ENCODE measurements at regions not wholly inside any gene's neighbourhood (a gene's known extent, or its start where the extent isn't known, plus 50 kb on each side); places are given as distances from the start of the nearest gene placed in this dataset.

GRCh38 chr2:134122610-134123009, 131.3 kb upstream of the MGAT5 start:
- peaks cover 0 to 1% of the 10 kb centered on the region in 2 donors for H3K27me3 Mint-ChIP-seq
- H3K4me3 Mint-ChIP-seq: peak overlapping the region; percentile 86 to 91 (median 88)
- ChIA-PET CTCF (interaction anchor here (1.4 to 2.5 kb wide), 5 partner anchors 12 to 289 kb away, joined by 5 to 9 read pairs (median 8); no protein-coding TSS in a partner anchor), POLR2A (interaction anchor here (0.6 to 0.9 kb wide), 2 partner anchors 15 to 124 kb away, joined by 4 read pairs; no protein-coding TSS in a partner anchor)
- H3K36me3 Mint-ChIP-seq: peaks cover 0 to 5% (median 0%) of the 10 kb centered on the region in 3 donors
- H3K27ac Mint-ChIP-seq: peak overlapping the region in 7 of 8 donors; percentile 9 to 89 (median 59)
- Histone ChIP-seq H3K4me1 (ENCODE audit: insufficient read depth, low read length) (peaks cover 71% of the 10 kb centered on the region), H3K9me3 (ENCODE audit: low read length) (no peaks in the 10 kb centered on the region), H3K27me3 (ENCODE audit: insufficient read depth, low read length, poor library complexity, severe bottlenecking) (no peaks in the 10 kb centered on the region), H3K4me3 (ENCODE audit: low read length) (no peak overlapping the region), H3K36me3 (ENCODE audit: insufficient read depth, low read length) (no peaks in the 10 kb centered on the region), H3K27ac (ENCODE audit: low read depth, low read length) (no peak overlapping the region)
- peaks cover 73 to 80% (median 79%) of the 10 kb centered on the region in 3 donors for H3K4me1 Mint-ChIP-seq
- peak in 1 of 5 donors; percentile 27 for DNase-seq
- no peaks in the 10 kb centered on the region for H3K9me3 Mint-ChIP-seq

DNA sequence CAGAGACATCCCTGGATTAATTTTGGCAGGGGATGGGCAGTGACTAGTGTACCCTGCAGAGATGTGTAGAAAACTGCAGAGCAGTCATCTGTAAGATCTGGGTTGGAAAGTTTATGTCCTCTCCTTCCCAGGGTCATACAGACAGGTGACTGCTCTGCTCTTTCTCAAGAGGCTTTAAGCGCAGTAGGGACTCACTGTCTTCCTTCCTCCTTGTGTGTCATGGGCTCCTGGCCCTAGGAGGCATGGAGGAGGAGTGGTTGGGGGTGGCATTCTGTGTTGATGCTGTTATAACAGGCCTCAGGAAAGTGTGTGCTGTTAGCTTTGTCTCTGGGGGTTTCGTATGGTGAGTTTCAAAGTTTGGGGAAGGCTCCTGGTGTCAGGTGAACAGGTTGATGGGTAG, 130.5 kb upstream of the MGAT5 start:
- Histone ChIP-seq H3K4me3 (ENCODE audit: low read length) (no peak overlapping the region), H3K4me1 (ENCODE audit: insufficient read depth, low read length) (peaks cover 76% of the 10 kb centered on the region), H3K9me3 (ENCODE audit: low read length) (no peaks in the 10 kb centered on the region), H3K27me3 (ENCODE audit: insufficient read depth, low read length, poor library complexity, severe bottlenecking) (no peaks in the 10 kb centered on the region), H3K36me3 (ENCODE audit: insufficient read depth, low read length) (no peaks in the 10 kb centered on the region), H3K27ac (ENCODE audit: low read depth, low read length) (no peak overlapping the region)
- peak overlapping the region in 6 of 7 donors; percentile 1 to 88 (median 86) for H3K4me3 Mint-ChIP-seq
- H3K36me3 Mint-ChIP-seq: peaks cover 0 to 5% (median 0%) of the 10 kb centered on the region in 3 donors
- no peak for DNase-seq
- CTCF ChIA-PET: interaction anchor here (1.4 to 2.5 kb wide), 4 partner anchors 58 to 288 kb away, joined by 6 to 9 read pairs (median 8); no protein-coding TSS in a partner anchor
- peaks cover 0 to 1% of the 10 kb centered on the region in 2 donors for H3K27me3 Mint-ChIP-seq
- peak overlapping the region in 6 of 8 donors; percentile 2 to 87 (median 60) for H3K27ac Mint-ChIP-seq
- H3K9me3 Mint-ChIP-seq: no peaks in the 10 kb centered on the region
- POLR2A ChIA-PET: no interaction called here
- H3K4me1 Mint-ChIP-seq: peaks cover 79 to 85% (median 84%) of the 10 kb centered on the region in 3 donors

GRCh38 chr2:134124047-134124753, 129.7 kb upstream of the MGAT5 start:
- no peaks in the 10 kb centered on the region for H3K27me3 ChIP-seq (ENCODE audit: insufficient read depth, low read length, poor library complexity, severe bottlenecking)
- H3K4me1 ChIP-seq (ENCODE audit: insufficient read depth, low read length): peaks cover 67% of the 10 kb centered on the region
- Mint-ChIP-seq H3K36me3 (peaks cover 0 to 5% (median 0%) of the 10 kb centered on the region in 3 donors), H3K4me1 (peaks cover 77 to 85% (median 84%) of the 10 kb centered on the region in 3 donors), H3K27ac (peak overlapping the region in 4 of 8 donors; percentile 1 to 87 (median 52)), H3K27me3 (peaks cover 0 to 1% of the 10 kb centered on the region in 2 donors), H3K9me3 (no peaks in the 10 kb centered on the region), H3K4me3 (peak overlapping the region in 5 of 7 donors; percentile 2 to 88 (median 87))
- CTCF ChIA-PET: interaction anchor here (1.0 to 2.5 kb wide), 3 partner anchors 57 to 288 kb away, joined by 3 to 8 read pairs (median 6); no protein-coding TSS in a partner anchor
- H3K36me3 ChIP-seq (ENCODE audit: insufficient read depth, low read length): no peaks in the 10 kb centered on the region
- no peaks in the 10 kb centered on the region for H3K9me3 ChIP-seq (ENCODE audit: low read length)
- no peak overlapping the region for H3K4me3 ChIP-seq (ENCODE audit: low read length)
- H3K27ac ChIP-seq (ENCODE audit: low read depth, low read length): no peak overlapping the region
- POLR2A ChIA-PET: no interaction called here
- no peak for DNase-seq

DNA sequence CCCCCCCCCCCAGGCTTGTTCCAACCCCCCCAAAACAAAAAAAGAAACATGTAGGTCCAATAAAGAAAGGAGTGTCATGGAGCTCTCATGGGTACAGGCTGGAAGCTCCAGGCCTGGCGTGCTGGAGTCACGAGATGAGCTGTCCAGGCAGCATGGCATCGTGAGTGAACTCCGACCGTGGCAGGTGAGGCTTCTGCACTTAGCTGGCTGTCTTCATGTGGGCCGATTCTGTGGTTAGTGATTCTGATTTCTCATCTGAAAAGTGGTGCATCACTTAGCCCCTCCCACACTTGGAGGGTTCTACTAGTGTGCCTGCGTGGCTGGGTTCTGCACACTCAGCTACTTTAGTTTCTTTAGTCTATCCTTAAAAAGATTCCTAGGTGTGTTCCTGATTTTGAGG, 126.4 kb upstream of the MGAT5 start:
- H3K9me3 ChIP-seq (ENCODE audit: low read length): no peaks in the 10 kb centered on the region
- peaks cover 81 to 94% (median 87%) of the 10 kb centered on the region in 3 donors for H3K4me1 Mint-ChIP-seq
- peaks cover 5% of the 10 kb centered on the region for H3K36me3 ChIP-seq (ENCODE audit: insufficient read depth, low read length)
- H3K27ac Mint-ChIP-seq: peak overlapping the region in 7 of 8 donors; percentile 28 to 87 (median 71)
- H3K27me3 Mint-ChIP-seq: no peaks in the 10 kb centered on the region
- peak overlapping the region; percentile 36 to 79 (median 61) for H3K4me3 Mint-ChIP-seq
- H3K36me3 Mint-ChIP-seq: peaks cover 3 to 20% (median 6%) of the 10 kb centered on the region in 3 donors
- POLR2A ChIA-PET: interaction anchor here (0.6 to 1.3 kb wide), 4 partner anchors 31 to 81 kb away, joined by 3 to 8 read pairs (median 4); no protein-coding TSS in a partner anchor
- CTCF ChIA-PET: interaction anchor here (1.3 to 3.3 kb wide), 5 partner anchors 9 to 141 kb away, joined by 3 to 26 read pairs (median 5); no protein-coding TSS in a partner anchor
- peak; percentile 6 to 55 (median 17) for DNase-seq
- H3K27me3 ChIP-seq (ENCODE audit: insufficient read depth, low read length, poor library complexity, severe bottlenecking): no peaks in the 10 kb centered on the region
- H3K9me3 Mint-ChIP-seq: no peaks in the 10 kb centered on the region
- peaks cover 52% of the 10 kb centered on the region for H3K4me1 ChIP-seq (ENCODE audit: insufficient read depth, low read length)
- H3K27ac ChIP-seq (ENCODE audit: low read depth, low read length): no peak overlapping the region
- no peak overlapping the region for H3K4me3 ChIP-seq (ENCODE audit: low read length)

DNA sequence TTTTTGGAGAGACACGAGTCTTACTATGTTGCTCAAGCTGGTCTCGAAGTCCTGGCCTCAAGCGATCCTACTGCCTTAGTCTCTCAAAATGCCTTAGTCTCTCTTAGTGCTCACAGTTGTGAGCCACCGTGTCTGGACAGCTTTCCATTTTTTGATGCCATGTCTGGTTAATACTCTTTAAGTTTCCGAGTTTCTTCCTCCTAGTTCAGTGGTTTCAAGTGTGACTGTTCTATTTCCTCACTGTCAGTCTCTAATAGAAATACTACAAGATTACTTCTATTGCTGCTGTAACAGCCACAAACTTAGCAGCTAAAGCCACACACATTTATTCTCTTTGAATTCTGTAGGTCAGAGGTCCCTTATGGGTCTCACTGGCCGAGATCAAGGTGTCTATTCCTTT, 125.1 kb upstream of the MGAT5 start:
- Mint-ChIP-seq H3K27me3 (no peaks in the 10 kb centered on the region), H3K27ac (peak overlapping the region in 5 of 8 donors; percentile 18 to 91 (median 28)), H3K36me3 (peaks cover 3 to 21% (median 6%) of the 10 kb centered on the region in 3 donors), H3K4me1 (peaks cover 79 to 94% (median 87%) of the 10 kb centered on the region in 3 donors), H3K9me3 (no peaks in the 10 kb centered on the region), H3K4me3 (peak overlapping the region in 4 of 7 donors; percentile 2 to 41 (median 18))
- peaks cover 40% of the 10 kb centered on the region for H3K4me1 ChIP-seq (ENCODE audit: insufficient read depth, low read length)
- H3K27me3 ChIP-seq (ENCODE audit: insufficient read depth, low read length, poor library complexity, severe bottlenecking): no peaks in the 10 kb centered on the region
- POLR2A ChIA-PET: no interaction called here
- CTCF ChIA-PET: interaction anchor here (1.1 to 3.3 kb wide), 7 partner anchors 11 to 321 kb away, joined by 3 to 26 read pairs (median 3); no protein-coding TSS in a partner anchor
- no peak overlapping the region for H3K4me3 ChIP-seq (ENCODE audit: low read length)
- no peaks in the 10 kb centered on the region for H3K9me3 ChIP-seq (ENCODE audit: low read length)
- DNase-seq: no peak
- H3K27ac ChIP-seq (ENCODE audit: low read depth, low read length): no peak overlapping the region
- H3K36me3 ChIP-seq (ENCODE audit: insufficient read depth, low read length): peaks cover 5% of the 10 kb centered on the region

- peaks cover 3 to 21% (median 6%) of the 10 kb centered on the region in 3 donors for H3K36me3 Mint-ChIP-seq
- no peaks in the 10 kb centered on the region for H3K9me3 ChIP-seq (ENCODE audit: low read length)
- H3K4me3 Mint-ChIP-seq: peak overlapping the region in 1 of 7 donors; percentile 2
- no peak for DNase-seq
- H3K36me3 ChIP-seq (ENCODE audit: insufficient read depth, low read length): peaks cover 5% of the 10 kb centered on the region
- no peak overlapping the region for H3K27ac ChIP-seq (ENCODE audit: low read depth, low read length)
- no peak overlapping the region for H3K4me3 ChIP-seq (ENCODE audit: low read length)
- ChIA-PET POLR2A (no interaction called here), CTCF (interaction anchor here (0.8 to 3.3 kb wide), 6 partner anchors 9 to 320 kb away, joined by 3 to 26 read pairs (median 4); no protein-coding TSS in a partner anchor)
- H3K27me3 Mint-ChIP-seq: no peaks in the 10 kb centered on the region
- H3K27ac Mint-ChIP-seq: no peak overlapping the region
- H3K9me3 Mint-ChIP-seq: no peaks in the 10 kb centered on the region
- H3K4me1 ChIP-seq (ENCODE audit: insufficient read depth, low read length): peaks cover 30% of the 10 kb centered on the region
- H3K4me1 Mint-ChIP-seq: peaks cover 76 to 94% (median 84%) of the 10 kb centered on the region in 3 donors
- H3K27me3 ChIP-seq (ENCODE audit: insufficient read depth, low read length, poor library complexity, severe bottlenecking): no peaks in the 10 kb centered on the region
Measured at GRCh38 chr2:134129900-134130537, 123.9 kb upstream of the MGAT5 start.

- POLR2A ChIA-PET: no interaction called here
- peaks cover 17% of the 10 kb centered on the region for H3K4me1 ChIP-seq (ENCODE audit: insufficient read depth, low read length)
- CTCF ChIA-PET: no interaction called here
Measured at GRCh38 chr2:134131681-134132489, 122.0 kb upstream of the MGAT5 start.

More at GRCh38 chr2:134131681-134132489, 122.0 kb upstream of the MGAT5 start:
- Histone ChIP-seq H3K4me3 (ENCODE audit: low read length) (no peak overlapping the region), H3K36me3 (ENCODE audit: insufficient read depth, low read length) (peaks cover 5% of the 10 kb centered on the region), H3K9me3 (ENCODE audit: low read length) (no peaks in the 10 kb centered on the region), H3K27me3 (ENCODE audit: insufficient read depth, low read length, poor library complexity, severe bottlenecking) (no peaks in the 10 kb centered on the region), H3K27ac (ENCODE audit: low read depth, low read length) (no peak overlapping the region)
- Mint-ChIP-seq H3K27me3 (no peaks in the 10 kb centered on the region), H3K36me3 (peaks cover 3 to 25% (median 6%) of the 10 kb centered on the region in 3 donors), H3K4me3 (no peak overlapping the region), H3K27ac (peak overlapping the region in 2 of 8 donors; percentile 30 to 43), H3K4me1 (peaks cover 72 to 92% (median 81%) of the 10 kb centered on the region in 3 donors), H3K9me3 (no peaks in the 10 kb centered on the region)
- DNase-seq: no peak
